GM12878 (cell line): ENCODE measurements at regions not wholly inside any gene's neighbourhood (a gene's known extent, or its start where the extent isn't known, plus 50 kb on each side); places are given as distances from the start of the nearest gene placed in this dataset.
A peak's percentile ranks its signal among the peaks of the same experiment; 100 is the strongest.

Experiments used
- CREB1 ChIP-seq: IDR thresholded peaks from 2 replicates; pipeline ENCODE4 v1.6.1; 2012; ENCODE audit warnings: low read depth, mild to moderate bottlenecking, inconsistent platforms
- DPF2 ChIP-seq: fragments of 450-650 bp; IDR thresholded peaks from 2 replicates; pipeline ENCODE4 v1.6.1; 2017; ENCODE audit warnings: mild to moderate bottlenecking
- EED ChIP-seq: sonication (generic); IDR thresholded peaks from 2 replicates; pipeline ENCODE4 v1.6.1; 2016; ENCODE audit warnings: antibody characterized with exemption, low read depth
- ETV6 ChIP-seq, 2 experiments: fragments of 450-650 bp in 1 of 2; IDR thresholded peaks in 1 of 2; conservative IDR thresholded peaks in 1 of 2; 2 replicates each; pipeline ENCODE4 v1.6.1; 2014; ENCODE audit warnings: antibody characterized with exemption in 1 of 2, borderline replicate concordance in 1 of 2, low read depth in 1 of 2, mild to moderate bottlenecking in 1 of 2, moderate library complexity in 1 of 2
- EZH2 ChIP-seq: IDR thresholded peaks from 2 replicates; pipeline ENCODE4 v1.6.1; 2012; ENCODE audit warnings: low read depth, mild to moderate bottlenecking, control low read depth, inconsistent platforms, low read length, borderline replicate concordance; ENCODE audit not compliant: control insufficient read depth
- HCFC1 ChIP-seq: fragments of 150-350 bp; IDR thresholded peaks from 2 replicates; pipeline ENCODE4 v1.6.1; 2014; ENCODE audit warnings: low read length
- IRF4 ChIP-seq: IDR thresholded peaks from 2 replicates; pipeline ENCODE4 v1.6.1; 2011; ENCODE audit warnings: low read depth, low read length
- JUND ChIP-seq: IDR thresholded peaks from 2 replicates; pipeline ENCODE4 v1.6.1; 2012; ENCODE audit warnings: low read depth, mild to moderate bottlenecking, low read length, improper control_type of control experiment, moderate library complexity
- KDM1A ChIP-seq: fragments of 200-600 bp; sonication (generic); IDR thresholded peaks from 2 replicates; pipeline ENCODE4 v1.6.1; 2016; ENCODE audit warnings: borderline replicate concordance
- LARP7 ChIP-seq: fragments of 450-650 bp; IDR thresholded peaks from 2 replicates; pipeline ENCODE4 v1.6.1; 2017; ENCODE audit warnings: mild to moderate bottlenecking
- MEF2A ChIP-seq: IDR thresholded peaks from 2 replicates; pipeline ENCODE4 v1.6.1; 2011; ENCODE audit warnings: low read depth, mild to moderate bottlenecking, low read length, moderate library complexity; ENCODE audit not compliant: insufficient read depth
- MEF2B ChIP-seq: fragments of 450-650 bp; IDR thresholded peaks from 2 replicates; pipeline ENCODE4 v1.6.1; 2018; ENCODE audit warnings: mild to moderate bottlenecking, moderate library complexity; ENCODE audit not compliant: partially characterized antibody, poor library complexity, severe bottlenecking
- MTA2 ChIP-seq: fragments of 450-650 bp; IDR thresholded peaks from 2 replicates; pipeline ENCODE4 v1.6.1; 2016; ENCODE audit warnings: low read depth, mild to moderate bottlenecking, moderate library complexity
- PAX5 ChIP-seq: IDR thresholded peaks from 2 replicates; pipeline ENCODE4 v1.6.1; 2011; ENCODE audit warnings: low read depth, low read length, borderline replicate concordance
- RUNX3 ChIP-seq: IDR thresholded peaks from 2 replicates; pipeline ENCODE4 v1.6.1; 2012; ENCODE audit warnings: low read length, inconsistent platforms
- SMAD5 ChIP-seq: IDR thresholded peaks from 2 replicates; pipeline ENCODE4 v1.6.1; 2016; ENCODE audit warnings: antibody characterized with exemption, low read depth
- SPI1 ChIP-seq: IDR thresholded peaks from 2 replicates; pipeline ENCODE4 v1.6.1; 2011; ENCODE audit warnings: low read depth, mild to moderate bottlenecking, low read length, moderate library complexity, borderline replicate concordance; ENCODE audit not compliant: insufficient read depth
- SREBF1 ChIP-seq: IDR thresholded peaks from 2 replicates; pipeline ENCODE4 v1.6.1; 2012; ENCODE audit warnings: mild to moderate bottlenecking, low read length
- SREBF2 ChIP-seq: IDR thresholded peaks from 2 replicates; pipeline ENCODE4 v1.6.1; 2012; ENCODE audit warnings: mild to moderate bottlenecking, low read length
- SRF ChIP-seq, 2 experiments: IDR thresholded peaks; 2 replicates each; pipeline ENCODE4 v1.6.1; 2011; ENCODE audit warnings: low read depth in 2 of 2, low read length in 2 of 2, mild to moderate bottlenecking in 1 of 2, moderate library complexity in 1 of 2
- YY1 ChIP-seq: IDR thresholded peaks from 2 replicates; pipeline ENCODE4 v1.6.1; 2011; ENCODE audit warnings: low read depth, mild to moderate bottlenecking, low read length
- ZSCAN29 ChIP-seq: fragments of 450-650 bp; IDR thresholded peaks from 2 replicates; pipeline ENCODE4 v1.6.1; 2017; ENCODE audit warnings: mild to moderate bottlenecking, moderate library complexity
- TF ChIP-seq, protein P1 (sequence below): fragments of 450-650 bp; IDR thresholded peaks from 2 replicates; pipeline ENCODE4 v1.6.1; 2017; ENCODE audit warnings: mild to moderate bottlenecking
- TF ChIP-seq, protein P2 (sequence below): IDR thresholded peaks from 2 replicates; pipeline ENCODE4 v1.6.1; 2012; ENCODE audit warnings: low read depth, low read length, improper control_type of control experiment

DNA sequence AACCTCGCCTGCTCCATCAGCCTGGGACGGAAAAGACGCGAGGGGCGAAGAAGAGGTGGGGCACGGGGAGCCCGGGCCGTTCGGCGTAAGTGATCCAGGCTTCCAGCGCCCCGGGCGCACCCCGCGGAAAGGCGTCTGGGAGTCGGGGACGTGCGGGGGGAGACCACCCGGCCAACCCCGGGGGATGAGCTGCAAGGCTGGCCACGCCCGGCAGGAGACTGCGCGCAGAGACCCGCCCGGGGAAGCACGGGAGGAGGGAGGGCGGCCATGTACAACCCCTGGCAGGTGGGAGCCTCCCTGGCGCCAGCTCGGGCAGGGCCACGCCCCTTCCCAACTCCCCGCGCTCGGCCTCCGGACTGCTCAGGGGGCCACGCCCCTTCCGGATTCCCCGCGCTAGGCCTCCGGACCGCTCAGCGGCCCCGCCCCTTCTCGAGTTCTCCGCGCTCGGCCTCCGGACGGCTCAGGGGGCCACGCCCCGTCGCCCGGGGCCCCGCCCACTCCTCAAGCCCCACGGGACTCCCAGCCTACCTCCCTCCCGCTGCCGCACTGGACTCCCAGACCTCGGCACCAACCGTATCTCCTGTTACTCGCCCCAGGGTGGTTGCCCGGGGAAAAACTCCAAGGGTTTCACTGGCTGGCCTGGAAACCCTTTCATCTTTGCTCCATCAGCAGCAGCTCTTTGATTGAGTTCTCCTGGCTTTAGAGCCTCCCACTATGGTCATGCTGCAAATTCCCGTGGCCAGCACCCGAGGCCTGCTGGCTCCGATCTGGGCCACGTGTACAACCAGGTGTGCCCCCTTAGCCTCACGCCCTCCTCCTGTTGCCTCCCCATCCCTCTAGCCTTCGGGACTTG is 284.4 kb downstream of the ZEB1 start (continued):
- TF ChIP-seq, protein P1, sequence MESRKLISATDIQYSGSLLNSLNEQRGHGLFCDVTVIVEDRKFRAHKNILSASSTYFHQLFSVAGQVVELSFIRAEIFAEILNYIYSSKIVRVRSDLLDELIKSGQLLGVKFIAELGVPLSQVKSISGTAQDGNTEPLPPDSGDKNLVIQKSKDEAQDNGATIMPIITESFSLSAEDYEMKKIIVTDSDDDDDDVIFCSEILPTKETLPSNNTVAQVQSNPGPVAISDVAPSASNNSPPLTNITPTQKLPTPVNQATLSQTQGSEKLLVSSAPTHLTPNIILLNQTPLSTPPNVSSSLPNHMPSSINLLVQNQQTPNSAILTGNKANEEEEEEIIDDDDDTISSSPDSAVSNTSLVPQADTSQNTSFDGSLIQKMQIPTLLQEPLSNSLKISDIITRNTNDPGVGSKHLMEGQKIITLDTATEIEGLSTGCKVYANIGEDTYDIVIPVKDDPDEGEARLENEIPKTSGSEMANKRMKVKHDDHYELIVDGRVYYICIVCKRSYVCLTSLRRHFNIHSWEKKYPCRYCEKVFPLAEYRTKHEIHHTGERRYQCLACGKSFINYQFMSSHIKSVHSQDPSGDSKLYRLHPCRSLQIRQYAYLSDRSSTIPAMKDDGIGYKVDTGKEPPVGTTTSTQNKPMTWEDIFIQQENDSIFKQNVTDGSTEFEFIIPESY, result no peak
- no peak for TF ChIP-seq LARP7
- TF ChIP-seq MTA2, result no peak
- no peak for TF ChIP-seq RUNX3
- 0 out of 2 replicates have a peak, but pooled peaks have one; percentile 12 for TF ChIP-seq IRF4
- no peak for TF ChIP-seq ETV6 (conservative IDR thresholded peaks at IDR 0.05 in 1 of 2, IDR thresholded peaks at IDR 0.05 in 1 of 2; ENCODE audit: borderline replicate concordance in 1 of 2, low read depth in 1 of 2)
- no peak for TF ChIP-seq SREBF1
- TF ChIP-seq SMAD5, result no peak
- TF ChIP-seq CREB1, result no peak
- TF ChIP-seq YY1, result peak; percentile 74
- TF ChIP-seq MEF2A, result no peak
- no peak for TF ChIP-seq EED
- no peak for TF ChIP-seq JUND
- no peak for TF ChIP-seq SRF (IDR thresholded peaks at IDR 0.05; ENCODE audit: low read depth in 2 of 2, low read length in 2 of 2)
- no peak for TF ChIP-seq EZH2
- peak; percentile 76 for TF ChIP-seq MEF2B
- TF ChIP-seq PAX5, result 0 out of 2 replicates have a peak, but pooled peaks have one; percentile 35
- no peak for TF ChIP-seq SPI1
- no peak for TF ChIP-seq KDM1A
- TF ChIP-seq, protein P2, sequence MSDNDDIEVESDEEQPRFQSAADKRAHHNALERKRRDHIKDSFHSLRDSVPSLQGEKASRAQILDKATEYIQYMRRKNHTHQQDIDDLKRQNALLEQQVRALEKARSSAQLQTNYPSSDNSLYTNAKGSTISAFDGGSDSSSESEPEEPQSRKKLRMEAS, result no peak
- peak; percentile 29; the same call in 1 of the 2 replicates for TF ChIP-seq DPF2
- no peak for TF ChIP-seq ZSCAN29
- no peak for TF ChIP-seq SREBF2
- 0 out of 2 replicates have a peak, but pooled peaks have one; percentile 6 for TF ChIP-seq HCFC1
- TF ChIP-seq, all 136 proteins: peak for 17
